C1 segment of cervical spinal cord (tissue), 14 donors: ENCODE measurements at regions not wholly inside any gene's neighbourhood (a gene's known extent, or its start where the extent isn't known, plus 50 kb on each side); places are given as distances from the start of the nearest gene placed in this dataset.
"Not testable (repeated sequence)": the region's sequence is repeated elsewhere in the genome, so short reads cannot be mapped to it uniquely, and the experiment has no call there.

Experiments
- DNase-seq, 14 donors: peaks; one replicate each; lab custom pipeline; 2025; lab: John Stamatoyannopoulos, UW

DNA sequence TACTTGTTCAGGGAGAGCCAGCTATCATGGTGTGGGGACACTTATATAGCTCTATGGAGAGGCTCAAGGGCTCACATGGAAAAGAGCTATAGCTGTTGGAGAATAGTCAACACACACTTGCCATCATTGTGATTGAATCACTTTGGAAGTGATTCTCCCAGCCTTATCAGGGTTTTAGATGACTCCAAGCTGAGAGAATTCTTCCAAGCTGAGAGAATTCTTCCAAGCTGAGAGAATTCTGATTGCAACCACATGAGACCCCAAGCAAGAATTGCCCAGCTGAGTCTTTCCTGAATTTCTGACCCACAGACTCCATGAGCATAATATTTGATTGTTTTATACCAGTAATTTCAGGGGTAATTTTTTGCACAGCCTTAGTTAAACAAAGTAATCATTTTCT lies 1318.3 kb upstream of the RAG2 start:
- DNase-seq: no peak

DNA sequence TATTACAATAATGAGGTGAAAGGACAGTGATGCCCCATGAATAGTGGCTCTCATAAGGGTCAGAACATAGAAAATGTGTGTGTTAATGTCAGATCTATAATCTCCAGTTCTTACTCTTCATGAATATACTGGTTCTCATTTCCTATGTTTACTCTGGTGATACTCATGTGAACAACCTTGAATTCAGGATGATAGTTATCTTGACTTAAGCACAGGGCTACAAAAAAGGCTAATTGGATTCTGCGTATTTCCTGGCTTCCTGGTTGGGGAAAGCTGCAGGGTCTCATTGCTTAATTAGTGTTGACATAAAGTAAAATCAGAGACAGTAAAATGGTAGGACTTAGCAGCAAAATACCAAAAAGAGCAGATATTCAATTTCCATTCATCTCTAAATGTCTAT lies 1316.8 kb upstream of the RAG2 start:
- DNase-seq: no peak

GRCh38 chr11:37908219-37908548 lies 1310.1 kb upstream of the RAG2 start:
- DNase-seq: no peak

GRCh38 chr11:37907436-37908218 lies 1309.6 kb upstream of the RAG2 start:
- DNase-seq: no peak

- no peak for DNase-seq
These were observed 1307.8 kb upstream of the RAG2 start for GRCh38 chr11:37905707-37906417.

DNA sequence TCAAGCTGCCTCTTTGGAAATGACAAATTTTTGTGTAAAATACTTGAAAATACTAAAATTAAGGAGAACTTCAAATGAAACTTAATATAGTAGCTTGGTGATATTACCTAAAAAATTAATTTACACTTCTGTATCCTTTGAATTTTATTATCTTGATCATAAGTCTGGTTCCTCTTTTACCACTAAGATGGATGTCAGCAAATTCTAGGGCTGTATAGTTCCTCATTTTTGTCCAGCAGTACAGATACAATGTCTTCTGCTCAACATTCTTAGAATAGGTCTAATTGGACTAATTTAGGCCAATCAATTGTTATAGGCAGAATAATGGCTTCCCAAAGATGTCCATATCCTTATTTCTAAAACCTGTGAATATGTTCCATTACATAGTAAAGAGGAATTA lies 1298.0 kb upstream of the RAG2 start:
- no peak for DNase-seq

DNA sequence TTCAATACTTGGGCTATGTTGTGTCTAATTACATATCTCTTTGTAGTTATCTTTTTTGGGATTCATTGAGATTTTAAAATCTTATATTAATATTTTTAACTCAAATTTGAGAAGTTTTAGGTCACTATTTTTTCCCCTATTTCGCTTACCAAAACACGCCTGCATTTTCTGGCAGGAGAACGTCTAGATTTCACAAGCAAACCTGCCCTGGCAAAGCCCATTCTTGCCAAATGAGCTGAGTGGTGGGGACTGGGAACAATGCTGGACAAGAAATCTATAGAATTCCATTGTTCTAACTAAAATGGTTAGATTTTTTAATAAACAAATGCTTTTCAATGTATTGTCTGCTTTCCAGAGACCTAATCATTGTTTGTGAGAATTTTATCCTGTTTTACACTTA lies 1283.7 kb upstream of the RAG2 start:
- no peak for DNase-seq

DNA sequence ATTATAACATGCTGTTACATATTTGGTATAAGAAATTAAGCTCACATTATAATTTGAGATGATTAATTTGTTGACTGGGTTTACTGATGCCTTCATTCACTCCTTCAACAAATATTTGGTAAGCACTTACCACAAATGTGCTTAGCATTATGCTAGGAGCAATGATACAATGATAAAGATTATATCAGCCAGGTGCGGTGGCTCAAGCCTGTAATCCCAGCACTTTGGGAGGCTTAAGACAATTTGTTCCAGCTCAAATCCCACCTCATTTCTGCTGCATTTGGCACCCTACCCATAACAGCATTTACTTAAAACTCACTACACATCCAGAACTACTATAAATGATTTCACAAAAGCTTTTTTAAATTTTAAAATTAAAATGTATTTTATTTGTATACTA lies 1263.6 kb upstream of the RAG2 start:
- DNase-seq: no peak

DNA sequence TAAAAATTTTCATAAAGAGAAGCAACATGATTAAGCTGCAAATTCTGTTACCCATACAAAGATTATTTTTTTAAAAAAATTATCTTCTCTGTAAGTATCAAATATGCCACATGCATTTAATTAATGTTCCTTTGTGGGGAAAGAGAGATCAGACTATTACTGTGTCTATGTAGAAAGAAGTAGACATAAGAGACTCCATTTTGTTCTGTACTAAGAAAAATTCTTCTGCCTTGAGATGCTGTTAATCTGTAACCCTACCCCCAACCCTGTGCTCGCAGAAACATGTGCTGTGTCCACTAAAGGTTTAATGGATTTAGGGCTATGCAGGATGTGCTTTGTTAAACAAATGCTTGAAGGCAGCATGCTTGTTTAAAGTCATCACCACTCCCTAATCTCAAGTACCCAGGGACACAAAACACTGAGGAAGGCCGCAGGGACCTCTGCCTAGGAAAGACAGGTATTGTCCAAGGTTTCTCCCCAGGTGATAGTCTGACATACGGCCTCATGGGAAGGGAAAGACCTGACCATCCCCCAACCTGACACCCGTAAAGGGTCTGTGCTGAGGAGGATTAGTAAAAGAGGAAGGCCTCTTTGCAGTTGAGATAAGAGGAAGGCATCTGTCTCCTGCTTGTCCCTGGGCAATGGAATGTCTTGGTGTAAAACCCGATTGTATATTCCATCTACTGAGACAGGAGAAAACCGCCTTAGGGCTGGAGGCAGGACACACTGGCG lies 1260.9 kb upstream of the RAG2 start:
- not testable (repeated sequence) for DNase-seq

GRCh38 chr11:37858398-37858797 lies 1260.4 kb upstream of the RAG2 start:
- DNase-seq: no peak

- DNase-seq: no peak
These were observed 1259.7 kb upstream of the RAG2 start for GRCh38 chr11:37857726-37858125.

GRCh38 chr11:37849706-37850105 lies 1251.7 kb upstream of the RAG2 start:
- no peak for DNase-seq

GRCh38 chr11:37843603-37844002 lies 1245.6 kb upstream of the RAG2 start:
- DNase-seq: no peak

DNA sequence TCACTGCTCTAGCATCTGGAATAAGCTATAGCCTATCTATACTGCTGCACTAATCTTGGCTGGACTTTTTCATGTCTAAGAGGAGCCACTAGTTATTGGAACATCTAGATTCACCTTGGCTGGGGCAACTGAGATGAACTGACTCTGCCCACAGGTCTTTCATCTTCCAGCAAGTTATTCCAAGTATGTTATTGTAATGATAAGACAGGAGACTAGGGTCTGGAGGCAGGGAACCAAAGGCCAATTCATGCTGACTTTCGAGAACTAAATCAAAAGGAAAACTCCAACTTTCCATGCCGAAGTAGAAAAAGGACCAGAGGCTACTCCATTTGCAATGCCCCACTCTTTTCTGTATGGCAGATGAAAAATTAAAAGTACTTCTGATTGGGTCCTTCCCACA lies 1243.0 kb upstream of the RAG2 start:
- no peak for DNase-seq

GRCh38 chr11:37840345-37840744 lies 1242.3 kb upstream of the RAG2 start:
- not testable (repeated sequence) for DNase-seq

GRCh38 chr11:37830529-37830928 lies 1232.5 kb upstream of the RAG2 start:
- no peak for DNase-seq

- DNase-seq: no peak
These were observed 1219.8 kb upstream of the RAG2 start for GRCh38 chr11:37817727-37818270.

- no peak for DNase-seq
These were observed 1214.3 kb upstream of the RAG2 start for GRCh38 chr11:37812281-37812880.

- no peak for DNase-seq
These were observed 1213.3 kb upstream of the RAG2 start for GRCh38 chr11:37811349-37811748.

DNA sequence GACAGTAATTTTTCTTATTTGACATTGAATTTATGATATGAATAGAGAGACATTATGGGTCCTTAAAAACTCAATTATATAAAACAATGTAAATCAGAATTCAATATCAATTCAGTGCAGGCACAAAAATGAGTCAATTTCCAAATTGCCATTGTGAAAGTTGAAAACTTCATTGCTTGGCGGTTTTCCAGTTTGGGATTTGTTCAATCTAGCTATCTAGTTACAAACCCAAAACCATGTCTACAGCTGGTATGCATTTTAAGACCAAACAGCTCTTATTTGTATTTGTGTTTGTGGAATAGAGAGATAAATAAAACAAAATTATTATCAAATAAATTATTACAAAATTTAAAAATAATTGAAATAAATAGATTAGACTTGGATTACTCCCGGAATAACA lies 1206.6 kb upstream of the RAG2 start:
- DNase-seq: no peak

- no peak for DNase-seq
These were observed 1190.3 kb upstream of the RAG2 start for GRCh38 chr11:37788141-37788877.
